IMR-90 (cell line): ENCODE measurements at regions not wholly inside any gene's neighbourhood (a gene's known extent, or its start where the extent isn't known, plus 50 kb on each side); places are given as distances from the start of the nearest gene placed in this dataset.
"Not testable (repeated sequence)": the region's sequence is repeated elsewhere in the genome, so short reads cannot be mapped to it uniquely, and the experiment has no call there.

ENCODE experiments used
- CEBPB ChIP-seq: IDR thresholded peaks from 2 replicates; pipeline ENCODE4 v1.6.1; 2012; ENCODE audit warnings: low read depth, low read length, improper control_type of control experiment
- CTCF ChIP-seq: conservative IDR thresholded peaks from 2 replicates; pipeline ENCODE4 v1.5.1; 2012; ENCODE audit warnings: mild to moderate bottlenecking, low read depth, low read length, improper control_type of control experiment
- MXI1 ChIP-seq: IDR thresholded peaks from 2 replicates; pipeline ENCODE4 v1.6.1; 2012; ENCODE audit warnings: low read depth, mild to moderate bottlenecking, low read length, moderate library complexity, borderline replicate concordance
- POLR2A ChIP-seq: IDR thresholded peaks from 2 replicates; pipeline ENCODE4 v1.6.1; 2012; ENCODE audit warnings: mild to moderate bottlenecking, low read depth, low read length
- RFX5 ChIP-seq: IDR thresholded peaks from 2 replicates; pipeline ENCODE4 v1.8.0; 2012; ENCODE audit warnings: low read depth, mild to moderate bottlenecking, low read length, moderate library complexity
- USF2 ChIP-seq: fragments of 150-350 bp; IDR thresholded peaks from 2 replicates; pipeline ENCODE4 v1.6.1; 2017; ENCODE audit warnings: mild to moderate bottlenecking, antibody characterized with exemption, low read length, low read depth

- not testable (repeated sequence) for TF ChIP-seq USF2, CTCF, CEBPB, MXI1, POLR2A, RFX5
Observed at GRCh38 chr17:31600144-31600543, 208.7 kb downstream of the RAB11FIP4 start.
